ENCODE measurements at regions not wholly inside any gene's neighbourhood (a gene's known extent, or its start where the extent isn't known, plus 50 kb on each side); places are given as distances from the start of the nearest gene placed in this dataset.

GRCh38 chr20:48425321-48425720 is 402.5 kb downstream of the PREX1 start:
- TF ChIP-seq CTCF (IDR thresholded peaks at IDR 0.05; ENCODE audit: low read depth, low read length) (no peak), POLR2A (IDR thresholded peaks at IDR 0.05; ENCODE audit: extremely low read depth, insufficient read length) (no peak)
